GM18508 (cell line): ENCODE measurements at regions not wholly inside any gene's neighbourhood (a gene's known extent, or its start where the extent isn't known, plus 50 kb on each side); places are given as distances from the start of the nearest gene placed in this dataset.
"Not testable (repeated sequence)": the region's sequence is repeated elsewhere in the genome, so short reads cannot be mapped to it uniquely, and the experiment has no call there.

Experiments used
- ATAC-seq: cut with Tn5 transposase; IDR thresholded peaks from one replicate; pipeline ENCODE4 v1.9.1; 2021; ENCODE audit warnings: moderate number of reproducible peaks; ENCODE audit not compliant: insufficient read depth, unreplicated experiment

GRCh38 chr1:55524006-55524405 is 308.8 kb upstream of the USP24 start:
- no peak for ATAC-seq

DNA sequence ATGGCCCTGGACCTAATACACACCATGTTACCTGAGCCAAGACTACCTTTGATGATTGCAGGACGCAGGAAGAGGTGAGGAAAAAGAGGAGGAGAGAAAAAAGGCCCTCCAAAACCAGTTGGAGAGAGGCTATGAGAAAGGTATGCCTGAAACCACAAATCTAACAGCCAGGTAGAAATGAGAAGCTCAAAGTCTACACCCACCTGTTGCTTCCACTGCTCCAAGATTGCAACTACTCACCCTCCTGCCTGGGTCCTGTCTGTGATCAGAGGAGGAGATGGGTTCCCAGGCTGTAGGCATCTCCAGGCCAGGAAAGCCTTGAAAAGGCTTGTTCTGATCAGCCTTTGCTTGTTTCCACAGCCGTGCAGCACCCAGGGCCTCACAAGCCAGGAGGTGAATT is 307.8 kb upstream of the USP24 start:
- no peak for ATAC-seq

GRCh38 chr1:55522353-55522903 is 307.3 kb upstream of the USP24 start:
- no peak for ATAC-seq

DNA sequence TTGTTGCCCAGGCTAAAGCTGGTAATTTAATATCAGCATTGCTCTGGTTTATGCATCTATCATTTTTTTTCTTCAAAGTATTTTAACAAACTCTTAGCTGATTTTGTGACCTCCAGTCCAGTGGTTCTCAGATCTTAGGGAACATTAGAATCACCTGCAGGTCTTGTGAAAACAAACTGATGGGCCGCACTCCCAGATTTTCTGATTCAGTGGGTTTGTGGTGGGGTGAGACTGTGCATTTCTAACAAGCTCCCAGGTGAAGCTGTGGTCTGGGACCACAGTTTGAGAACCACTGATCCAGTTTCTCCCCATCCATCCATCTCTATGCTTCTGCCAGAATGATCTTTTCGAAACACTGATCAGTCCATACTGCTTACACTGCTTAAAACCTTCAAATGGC is 305.7 kb upstream of the USP24 start:
- no peak for ATAC-seq

DNA sequence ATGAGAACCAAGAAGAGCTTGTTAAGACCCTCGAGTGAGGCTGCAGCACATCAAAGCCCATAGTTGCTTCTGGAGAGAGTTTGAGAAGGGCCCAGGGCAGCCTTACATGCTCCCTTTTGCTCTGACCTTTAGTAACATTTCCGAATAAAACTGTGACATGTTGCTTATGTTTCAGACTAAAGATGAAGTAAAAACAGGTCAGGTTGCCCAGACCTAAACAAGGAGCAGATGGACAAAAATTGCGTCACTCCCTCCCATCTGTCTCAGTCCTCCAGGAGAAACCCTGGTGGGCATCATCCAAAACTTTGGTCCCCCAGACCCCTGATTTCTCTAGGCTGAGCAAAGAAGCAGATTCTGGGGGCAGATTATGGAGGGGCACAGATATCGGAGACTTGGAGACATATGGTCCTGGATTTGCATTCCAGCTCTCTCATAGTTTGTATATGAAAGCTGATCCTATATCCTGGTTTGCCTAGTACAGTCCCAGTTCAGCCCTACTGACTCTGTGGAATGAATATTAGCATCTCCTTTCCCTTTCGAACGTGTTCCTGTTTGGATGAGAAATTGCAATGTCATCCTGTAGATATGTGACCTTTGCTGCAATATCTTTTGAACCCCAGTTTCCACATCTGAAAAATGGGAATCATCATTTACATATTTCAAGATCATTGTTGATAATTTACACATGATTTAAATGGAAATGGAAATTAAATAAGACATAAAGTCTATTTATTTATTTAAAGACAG is 304.9 kb upstream of the USP24 start:
- ATAC-seq: no peak

GRCh38 chr1:55519276-55519675 is 304.1 kb upstream of the USP24 start:
- no peak for ATAC-seq

DNA sequence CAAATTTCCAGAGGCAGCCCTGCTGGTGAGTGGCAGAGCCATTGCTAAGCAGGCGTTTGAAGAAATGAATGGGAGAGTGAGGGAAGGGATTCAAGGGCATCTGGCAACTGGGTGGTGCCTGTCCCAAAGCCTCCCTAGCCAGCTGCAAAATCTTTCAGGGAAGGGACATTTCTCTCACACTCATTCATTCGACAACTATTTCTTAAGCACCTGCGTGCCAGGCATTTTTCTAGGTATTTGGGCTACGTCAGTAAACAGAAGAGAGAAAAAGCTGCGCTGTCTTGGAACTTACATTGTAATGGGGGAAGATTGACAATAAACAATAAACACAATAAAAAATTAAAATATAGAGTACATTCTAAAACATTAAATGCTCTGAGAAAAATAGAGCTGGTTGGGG is 301.9 kb upstream of the USP24 start:
- ATAC-seq: no peak

GRCh38 chr1:55514571-55514970 is 299.4 kb upstream of the USP24 start:
- ATAC-seq: not testable (repeated sequence)

DNA sequence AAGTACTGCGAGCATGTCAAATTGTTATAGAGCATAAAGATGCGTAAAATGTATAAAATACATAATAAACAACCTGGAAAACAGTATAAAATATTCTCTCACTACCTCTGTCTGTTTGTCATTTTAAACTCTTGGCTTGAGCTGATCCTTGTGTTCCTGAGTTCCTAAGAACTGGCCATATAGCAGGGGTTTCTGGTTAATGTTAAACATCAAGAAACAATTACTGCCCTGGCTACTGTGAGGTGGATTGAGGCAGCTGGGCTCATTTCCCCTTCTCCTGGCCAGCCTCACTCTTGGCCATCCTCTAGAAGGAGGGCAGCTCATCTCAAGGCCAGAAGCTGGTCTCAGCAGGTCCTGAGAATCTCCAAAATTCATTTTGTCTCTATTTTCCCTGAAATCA is 297.3 kb upstream of the USP24 start:
- ATAC-seq: no peak

DNA sequence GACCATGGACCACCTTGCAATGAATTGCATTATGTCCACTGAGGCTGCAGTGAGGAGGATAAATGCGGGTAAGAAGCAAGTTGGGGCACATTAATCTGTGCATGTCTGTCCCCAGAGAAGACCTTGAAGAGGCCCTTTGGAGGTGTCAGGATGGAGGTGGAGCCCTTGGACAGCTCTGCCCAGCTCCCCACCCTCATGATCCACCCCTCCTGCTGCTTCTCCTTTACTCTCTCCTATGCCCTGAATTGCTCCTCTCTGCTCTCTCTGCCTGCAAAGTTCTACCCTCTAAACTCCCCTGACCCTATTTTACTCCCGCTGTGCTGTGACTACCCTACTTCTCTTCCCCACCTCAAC is 292.4 kb upstream of the USP24 start:
- no peak for ATAC-seq

DNA sequence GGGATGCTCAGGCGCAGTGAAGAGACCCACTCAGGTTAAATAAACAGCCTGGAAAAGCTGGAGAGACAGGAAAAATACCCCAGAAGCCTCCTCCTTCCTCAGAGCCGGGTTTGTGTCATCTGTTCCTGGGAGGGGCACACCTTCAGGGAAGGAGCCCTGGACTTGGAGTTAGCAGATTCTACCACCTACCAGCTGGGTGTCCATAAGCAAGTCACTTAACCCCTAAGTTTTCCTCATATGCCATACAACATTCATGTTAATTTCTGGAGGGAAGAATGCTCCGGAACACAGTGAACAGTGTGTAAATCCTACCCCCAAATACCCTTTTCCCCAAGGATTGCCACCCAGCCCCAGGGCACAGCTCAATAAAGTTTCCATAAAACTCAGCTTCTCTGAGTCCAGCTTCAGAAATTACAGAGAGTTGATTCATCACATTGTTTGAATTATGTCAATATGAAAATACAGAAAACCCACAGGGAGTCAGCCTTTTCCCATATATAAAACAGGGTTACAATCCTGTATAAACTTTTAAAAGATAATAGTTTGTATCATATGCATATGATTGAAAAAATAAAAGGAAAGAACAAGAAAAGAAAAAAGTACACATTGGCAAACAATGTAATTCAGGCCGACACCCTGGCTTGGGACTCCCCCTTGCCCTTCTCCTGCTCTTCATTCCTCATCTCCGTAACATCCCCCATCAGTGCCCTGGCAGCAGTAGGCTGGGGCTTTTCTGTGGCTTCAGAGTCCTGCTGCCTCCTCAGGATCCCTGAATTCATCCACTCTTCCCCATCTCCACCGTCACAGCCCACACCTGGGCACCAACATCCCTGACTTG is 291.8 kb upstream of the USP24 start:
- no peak for ATAC-seq

DNA sequence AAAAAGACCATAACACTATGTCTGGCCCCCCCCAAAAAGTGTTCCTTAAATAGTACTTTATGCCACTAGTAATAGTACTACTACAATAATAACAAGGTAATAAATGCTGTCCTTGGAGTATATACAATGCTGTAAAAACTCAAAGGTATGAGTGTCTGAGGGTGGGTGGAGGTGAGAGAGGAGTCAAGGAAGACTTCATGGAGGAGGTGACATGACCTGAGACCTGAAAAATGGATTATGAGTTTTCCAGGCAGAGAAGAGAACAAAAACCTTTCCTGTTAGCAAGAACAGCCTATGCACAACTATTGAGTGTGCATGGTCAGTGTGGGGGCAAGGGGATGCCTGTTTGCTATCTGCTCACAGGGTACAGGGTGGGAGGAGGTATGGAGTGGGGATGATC is 290.2 kb upstream of the USP24 start:
- ATAC-seq: no peak

DNA sequence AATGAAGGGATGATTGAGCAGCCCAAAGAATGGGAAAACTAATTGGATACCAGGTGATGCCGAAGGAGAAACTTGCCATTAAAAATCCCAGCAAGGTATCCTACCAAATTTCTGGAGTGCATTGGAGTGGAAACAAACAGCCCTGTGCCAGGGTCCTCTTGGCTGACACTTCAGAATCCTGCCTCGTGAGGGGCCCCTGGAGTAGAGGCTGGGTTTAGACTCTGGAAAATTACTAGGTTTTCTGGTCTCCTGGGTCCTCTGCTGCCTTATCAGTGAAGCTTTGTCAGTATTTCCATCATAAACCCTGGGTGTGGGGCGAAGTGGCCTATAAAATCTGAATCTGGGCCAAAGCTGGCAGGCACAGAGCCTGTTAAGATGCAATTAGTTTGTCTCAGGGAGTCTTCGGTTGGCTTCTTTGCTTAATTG is 289.2 kb upstream of the USP24 start:
- ATAC-seq: no peak

DNA sequence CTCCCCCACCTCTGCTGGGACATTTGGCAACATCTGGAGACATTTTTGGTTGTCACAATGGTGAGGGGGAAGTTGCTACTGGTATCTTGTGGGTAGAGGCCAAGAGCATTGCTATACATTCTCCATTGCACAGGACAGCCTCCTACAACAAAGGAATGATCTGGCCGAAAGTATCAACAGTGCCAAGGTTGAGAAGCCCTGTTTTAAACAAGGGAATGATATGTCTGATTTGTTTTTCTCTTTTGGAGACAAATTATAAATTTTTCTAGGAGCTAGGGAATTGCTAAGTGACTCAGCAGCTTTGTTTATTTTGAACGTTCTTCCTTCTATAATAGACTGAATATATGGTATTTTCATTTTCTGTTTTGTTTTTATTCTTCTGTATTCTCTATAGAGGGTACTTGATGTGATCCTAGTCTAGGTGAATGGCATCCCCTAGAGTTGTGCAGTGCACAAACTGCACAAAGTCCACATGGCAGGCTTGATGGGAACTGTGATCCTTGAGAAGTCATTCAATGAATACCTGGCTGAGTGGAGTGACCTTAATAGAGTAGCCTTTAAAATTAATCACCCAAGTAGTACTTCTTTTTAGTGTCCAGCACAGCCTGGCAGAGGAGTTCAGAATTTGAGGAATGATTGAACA is 288.6 kb upstream of the USP24 start:
- no peak for ATAC-seq

- ATAC-seq: no peak
Measured at GRCh38 chr1:55500601-55501000, 285.4 kb upstream of the USP24 start.

DNA sequence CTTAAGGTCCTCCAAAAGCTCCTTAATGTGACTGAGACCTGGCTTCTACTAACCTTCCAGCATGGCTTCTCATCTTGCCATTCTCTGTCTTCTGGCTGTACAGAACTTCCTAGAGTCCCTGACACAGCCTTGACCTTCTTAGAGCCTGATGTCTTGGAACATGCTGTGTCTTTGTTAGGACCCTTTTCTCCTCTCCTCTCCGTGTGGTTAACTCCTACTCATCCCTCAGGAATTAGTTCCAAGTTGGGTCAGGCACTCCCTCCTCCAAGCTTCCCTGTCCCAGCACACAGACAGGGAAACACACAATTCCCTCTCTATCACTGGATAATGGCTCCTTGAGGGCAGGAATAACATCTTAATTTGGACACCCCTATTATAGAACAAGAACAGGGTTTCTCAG is 275.4 kb upstream of the USP24 start:
- no peak for ATAC-seq

DNA sequence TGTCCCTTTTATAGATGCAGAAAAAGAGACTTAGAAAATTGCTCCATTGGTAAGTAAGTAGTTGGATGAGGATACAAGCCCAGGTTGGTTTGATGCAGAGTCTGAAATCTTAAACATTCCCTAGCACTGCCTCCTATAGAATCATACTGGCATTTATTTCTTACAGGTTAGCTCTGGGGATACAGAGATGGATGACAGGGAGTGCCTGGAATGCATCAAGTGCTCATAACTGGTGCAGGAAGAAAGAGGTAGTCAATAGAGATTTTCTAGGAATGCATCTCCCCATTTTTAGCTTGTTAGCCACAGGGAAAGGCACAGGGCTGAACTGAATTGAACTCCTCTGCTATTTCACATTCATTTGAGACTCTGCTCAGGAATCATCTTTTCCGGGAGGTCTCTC is 269.0 kb upstream of the USP24 start:
- no peak for ATAC-seq

GRCh38 chr1:55483523-55483922 is 268.4 kb upstream of the USP24 start:
- no peak for ATAC-seq

GRCh38 chr1:55481634-55482033 is 266.5 kb upstream of the USP24 start:
- no peak for ATAC-seq

GRCh38 chr1:55480029-55480795 is 265.0 kb upstream of the USP24 start:
- no peak for ATAC-seq
